ENCODE measurements at regions not wholly inside any gene's neighbourhood (a gene's known extent, or its start where the extent isn't known, plus 50 kb on each side); places are given as distances from the start of the nearest gene placed in this dataset.
A peak's percentile ranks its signal among the peaks of the same experiment; 100 is the strongest.

DNA sequence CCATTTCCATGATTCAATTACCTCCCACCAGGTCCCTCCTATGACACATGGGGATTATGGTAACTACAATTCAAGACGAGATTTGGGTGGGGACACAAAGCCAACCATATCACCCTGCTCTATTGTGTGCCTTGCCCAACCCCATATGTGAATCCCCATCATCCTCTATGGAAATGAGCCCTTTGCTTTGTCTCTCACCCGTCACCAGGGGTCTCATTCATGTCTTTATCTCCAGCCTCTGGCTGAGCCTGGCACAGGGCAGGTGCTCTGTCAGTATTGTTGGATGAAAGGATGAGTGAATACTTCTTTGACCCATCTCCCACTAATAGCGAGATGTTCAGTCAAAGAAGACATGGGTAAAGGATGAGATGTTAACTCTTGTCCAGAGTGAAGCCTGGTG is 116.6 kb upstream of the LGALSL start:
- DNase-seq (ENCODE audit: low read depth), result no peak

DNA sequence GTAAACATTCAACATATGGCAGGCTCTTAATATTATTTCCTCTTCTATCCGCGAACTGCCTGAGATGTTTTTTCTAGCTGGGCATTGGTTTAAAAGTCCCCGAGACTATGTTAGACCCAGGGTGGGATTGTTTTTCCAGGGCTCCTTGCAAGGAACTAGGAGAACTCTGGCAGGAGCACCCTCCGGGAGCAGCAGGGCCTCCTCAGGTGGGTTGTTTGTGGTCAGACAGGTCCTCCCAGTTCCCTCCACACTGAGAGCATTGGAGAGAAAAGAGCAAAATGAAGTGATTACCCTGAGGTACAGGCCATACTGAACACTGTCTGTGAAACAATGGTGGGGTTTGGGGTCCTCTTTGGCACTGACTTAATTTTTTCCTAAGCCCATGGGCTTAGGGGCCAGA is 115.9 kb upstream of the LGALSL start:
- no peak for DNase-seq (ENCODE audit: low read depth)

DNA sequence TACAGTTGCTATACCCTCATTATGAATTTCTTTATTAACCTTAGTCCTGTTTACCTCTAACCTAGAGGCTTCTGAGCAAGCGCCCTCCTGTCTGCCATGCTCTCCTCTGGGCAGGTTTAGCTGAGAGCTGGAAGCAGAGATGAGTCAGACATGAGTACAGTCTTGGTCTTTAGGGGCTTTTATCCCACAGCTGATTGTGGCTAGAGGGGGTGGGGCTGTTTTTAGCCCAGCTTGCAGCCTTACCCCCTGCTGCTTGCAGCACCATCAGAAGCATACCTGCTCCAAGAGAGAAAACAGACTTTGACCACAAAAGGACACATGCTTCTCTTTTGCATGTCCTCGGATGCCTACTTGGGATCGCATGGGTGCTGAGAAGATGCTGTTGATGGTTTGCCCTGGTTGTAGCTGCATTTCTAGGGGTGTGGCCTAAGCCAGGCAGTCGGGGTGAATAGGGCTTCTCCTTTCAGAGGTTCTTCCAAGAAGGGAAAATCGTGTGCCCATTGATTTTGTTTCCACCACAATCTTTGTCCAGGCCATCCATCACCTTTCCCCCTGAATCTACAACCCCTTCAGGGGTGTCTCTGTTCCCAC is 115.0 kb upstream of the LGALSL start:
- peak; percentile 35 for DNase-seq (ENCODE audit: low read depth)

- DNase-seq (ENCODE audit: low read depth), result no peak
Observed at GRCh38 chr2:64341461-64341860, 112.5 kb upstream of the LGALSL start.

DNA sequence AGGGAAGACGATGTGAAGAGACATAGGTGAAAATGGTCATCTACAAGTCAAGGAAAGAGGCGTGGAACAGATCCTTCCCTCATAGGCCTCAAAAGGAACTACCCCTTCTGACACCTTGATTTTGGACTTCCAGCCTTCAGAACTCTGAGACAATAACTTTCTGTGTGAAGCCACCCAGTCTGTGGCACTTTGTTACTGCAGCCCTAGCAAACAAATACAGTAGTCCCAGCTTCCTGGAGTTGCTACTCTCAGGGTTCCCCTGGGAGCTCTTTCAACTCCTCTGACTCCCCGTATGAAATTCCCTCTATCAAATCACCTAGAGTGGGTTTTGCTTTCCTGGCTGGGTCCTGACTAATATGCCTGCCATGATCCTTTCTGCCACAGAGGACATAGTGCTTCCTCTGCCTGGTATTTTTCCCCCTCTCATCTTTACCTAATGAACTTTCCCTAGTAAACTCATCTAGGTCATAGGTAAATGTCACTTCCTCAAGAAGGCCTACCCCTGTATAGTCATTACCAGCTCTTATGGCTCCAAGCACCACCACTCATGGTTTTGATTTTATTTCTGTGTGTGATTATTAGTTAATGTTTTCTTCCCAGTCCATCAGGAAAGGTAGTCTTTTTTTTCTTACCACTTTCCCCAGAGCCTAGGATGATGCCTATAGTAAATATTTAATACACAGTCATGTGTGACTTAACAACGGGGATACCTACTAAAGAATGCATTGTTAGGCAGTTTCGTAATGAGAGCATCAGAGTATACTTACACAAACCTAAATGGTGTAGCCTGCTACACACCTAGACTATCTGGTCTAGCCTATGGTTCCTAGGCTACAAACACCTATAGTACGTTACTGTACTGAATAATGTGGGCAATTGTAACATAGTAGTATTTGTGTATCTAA is 111.5 kb upstream of the LGALSL start:
- no peak for DNase-seq (ENCODE audit: low read depth)

GRCh38 chr2:64344999-64345576 is 108.9 kb upstream of the LGALSL start:
- no peak for DNase-seq (ENCODE audit: low read depth)

- no peak for DNase-seq (ENCODE audit: low read depth)
Observed at GRCh38 chr2:64345998-64346397, 108.0 kb upstream of the LGALSL start.

DNA sequence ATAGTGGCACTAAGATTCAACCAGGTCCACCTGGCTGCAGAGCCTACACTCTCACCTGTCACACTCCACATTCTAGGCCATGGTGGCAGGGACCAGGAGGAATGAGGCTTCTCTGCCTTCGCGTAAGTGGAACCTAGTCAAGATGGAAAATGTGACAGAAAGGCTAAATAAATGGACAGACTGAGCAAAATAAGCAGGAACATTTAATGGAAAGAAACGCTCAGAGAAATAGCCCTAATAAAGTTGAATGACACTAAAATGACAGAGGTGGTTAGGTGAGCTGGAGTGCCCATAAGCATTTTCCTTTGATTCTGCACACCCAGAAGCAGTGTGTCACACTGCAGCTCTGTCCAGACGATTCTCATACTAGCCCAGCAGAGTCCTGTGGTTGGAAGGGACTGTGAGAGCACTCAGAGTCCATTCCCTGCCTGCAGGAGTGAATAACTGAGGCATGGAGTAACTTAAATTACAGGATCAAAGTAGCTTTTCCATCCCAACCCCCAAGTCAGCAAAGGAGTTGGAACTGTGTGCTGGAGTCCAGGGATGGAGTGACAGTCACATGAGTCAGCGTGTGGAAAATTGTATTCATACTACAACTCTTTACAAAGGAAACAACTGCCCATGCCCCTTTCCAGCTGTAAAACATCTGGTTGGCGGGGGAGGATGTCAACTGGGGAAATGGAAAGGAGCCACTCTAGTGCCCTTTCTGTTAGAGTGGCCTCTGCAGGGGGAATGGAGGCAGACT is 105.4 kb upstream of the LGALSL start:
- no peak for DNase-seq (ENCODE audit: low read depth)

DNA sequence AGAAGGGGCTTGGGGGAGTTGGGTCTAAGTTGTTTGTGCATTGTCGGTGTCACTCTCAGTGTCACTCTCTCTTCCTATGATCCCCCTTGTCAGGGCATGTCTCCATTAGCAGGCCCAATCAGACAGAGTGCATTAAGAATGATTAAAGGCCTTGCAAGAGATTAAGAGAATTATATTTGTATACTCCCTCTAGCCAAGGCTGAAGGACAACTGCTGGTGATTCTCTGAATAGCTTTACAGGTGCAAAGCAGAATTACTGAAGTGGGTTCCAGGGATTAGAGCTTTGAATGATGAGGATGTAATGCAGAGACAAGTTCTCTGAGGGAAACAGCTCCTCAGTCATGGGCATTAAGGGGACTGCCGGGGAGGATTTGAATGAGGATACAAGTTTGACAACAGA is 104.8 kb upstream of the LGALSL start:
- DNase-seq (ENCODE audit: low read depth), result no peak

GRCh38 chr2:64350996-64351395 is 103.0 kb upstream of the LGALSL start:
- no peak for DNase-seq (ENCODE audit: low read depth)

DNA sequence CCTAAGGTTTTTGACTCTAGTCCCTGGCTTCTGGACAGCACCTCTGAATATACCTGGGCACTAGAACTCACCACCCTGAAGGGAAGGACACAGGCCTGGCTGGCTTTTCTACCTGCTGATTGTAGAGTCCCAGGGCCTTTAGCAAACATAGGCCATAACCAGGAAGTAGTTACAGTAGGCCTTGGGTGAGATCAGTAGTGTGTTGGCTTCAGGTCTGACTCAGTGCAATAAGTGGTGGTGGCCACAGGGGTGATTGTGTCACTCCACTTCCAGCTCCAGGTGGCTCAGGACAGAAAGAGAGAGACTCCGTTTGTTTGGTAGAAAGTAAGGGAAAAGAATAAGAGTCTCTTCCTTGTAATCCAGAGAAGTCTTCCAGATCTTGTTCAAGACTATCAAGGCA is 101.7 kb upstream of the LGALSL start:
- DNase-seq (ENCODE audit: low read depth), result no peak

DNA sequence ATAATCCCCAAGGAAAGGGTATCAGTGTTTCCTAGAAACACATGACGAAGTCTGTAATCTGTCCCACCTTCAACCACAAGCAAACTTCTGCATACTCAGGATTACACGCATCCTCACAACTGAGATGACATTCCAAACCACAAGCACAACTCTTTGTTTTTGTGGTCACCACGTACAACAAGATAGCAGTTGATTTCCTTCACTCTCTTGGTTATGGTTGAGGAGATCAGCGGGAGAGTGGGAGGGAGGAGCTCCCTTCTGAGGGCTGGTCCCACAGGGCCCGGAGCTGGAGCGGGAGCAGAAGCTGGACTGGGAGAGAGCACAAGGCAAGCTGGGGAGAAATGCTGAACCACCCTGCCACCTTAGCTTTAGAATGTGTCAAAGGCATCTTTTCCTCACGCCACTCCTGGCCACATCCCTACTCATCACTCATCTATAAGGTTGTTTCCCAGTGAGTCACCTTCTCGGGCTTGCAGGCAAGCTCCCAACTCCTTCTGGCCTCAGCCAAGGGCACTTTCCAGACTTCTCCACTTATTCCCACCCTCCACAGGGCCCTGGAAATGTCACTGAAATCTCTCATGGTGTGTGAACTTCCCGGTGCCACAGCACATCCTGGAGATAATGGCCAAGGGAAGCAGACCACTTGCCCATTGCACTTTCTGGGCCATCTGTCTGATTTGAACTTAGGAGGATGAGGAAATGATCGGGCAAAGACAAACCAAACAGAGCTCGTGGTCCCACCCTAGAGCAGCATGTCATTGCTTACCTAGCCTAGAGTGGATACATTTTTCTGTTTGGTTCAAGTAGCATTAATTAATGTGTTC is 98.9 kb upstream of the LGALSL start:
- DNase-seq (ENCODE audit: low read depth), result peak; percentile 68

GRCh38 chr2:64356906-64357305 is 97.1 kb upstream of the LGALSL start:
- DNase-seq (ENCODE audit: low read depth), result no peak

DNA sequence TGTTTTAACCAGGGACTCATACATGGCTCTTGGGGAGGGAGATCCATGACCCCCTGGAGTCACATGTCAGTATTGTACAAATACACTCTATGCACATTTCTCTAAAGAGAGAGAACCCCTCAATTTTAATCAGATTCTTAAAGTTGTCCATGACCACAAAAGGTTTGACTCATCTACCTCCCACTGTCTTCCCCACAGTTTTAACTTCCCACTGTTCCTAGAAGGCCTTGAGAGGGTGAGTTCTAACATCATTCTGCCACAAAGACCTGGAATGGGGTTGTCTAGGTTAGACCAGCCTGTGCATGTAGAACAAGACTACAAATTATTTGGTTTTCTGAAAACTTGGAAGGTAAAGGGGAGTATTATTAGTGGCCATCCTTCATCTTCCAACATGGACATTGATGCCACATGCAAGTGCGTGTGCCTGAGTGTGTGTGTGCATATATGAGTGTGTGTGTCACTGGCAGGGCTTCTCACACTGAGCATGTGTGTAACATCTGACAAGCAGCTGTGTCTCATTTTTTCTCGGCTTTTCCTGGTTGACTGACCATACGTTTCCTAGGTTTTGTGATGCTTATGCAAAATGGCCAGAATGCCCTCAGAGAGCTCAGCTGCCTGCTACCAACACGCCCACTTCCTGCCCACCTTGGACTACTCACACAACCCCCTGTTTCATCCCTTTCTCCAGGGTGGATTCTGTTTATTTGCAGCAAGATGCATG is 94.6 kb upstream of the LGALSL start:
- peak; percentile 34 for DNase-seq (ENCODE audit: low read depth)

DNA sequence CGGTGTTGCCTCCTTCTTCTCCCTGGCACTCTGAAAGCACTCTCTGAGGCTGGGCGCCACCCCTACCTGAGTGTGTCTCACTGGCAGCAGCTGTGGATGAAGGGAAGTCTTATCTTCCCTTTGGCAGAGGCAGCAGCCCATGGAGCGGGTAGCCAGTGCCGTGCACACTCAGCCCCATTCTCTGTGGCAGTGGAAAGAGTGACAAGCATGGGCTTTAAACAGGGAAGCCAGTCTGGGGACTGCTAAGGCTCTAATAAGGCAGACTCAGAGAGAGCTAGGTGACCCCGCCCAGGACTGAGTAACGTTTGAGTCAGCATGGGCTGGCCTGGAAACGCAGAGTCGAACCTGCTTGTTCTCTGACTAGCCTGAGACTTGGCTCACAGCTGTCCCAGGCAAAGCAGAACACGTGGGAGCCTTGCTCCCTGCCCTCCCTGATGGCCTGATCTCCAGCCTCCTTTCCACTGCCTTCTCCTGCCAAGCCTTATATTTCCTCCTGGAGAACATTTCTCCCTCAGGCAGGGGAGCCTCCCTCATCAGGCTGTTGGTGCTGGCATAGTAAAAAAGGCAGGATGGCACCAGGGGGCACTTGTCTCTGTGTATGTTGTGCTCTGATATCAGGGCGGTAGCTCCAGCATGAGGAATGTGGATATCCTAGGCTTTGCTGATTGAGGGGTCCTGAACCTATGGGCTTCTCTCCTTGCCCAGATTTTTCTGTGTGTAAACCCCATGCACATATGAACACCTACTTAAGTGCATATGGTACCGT is 93.9 kb upstream of the LGALSL start:
- peak; percentile 93 for DNase-seq (ENCODE audit: low read depth)

DNA sequence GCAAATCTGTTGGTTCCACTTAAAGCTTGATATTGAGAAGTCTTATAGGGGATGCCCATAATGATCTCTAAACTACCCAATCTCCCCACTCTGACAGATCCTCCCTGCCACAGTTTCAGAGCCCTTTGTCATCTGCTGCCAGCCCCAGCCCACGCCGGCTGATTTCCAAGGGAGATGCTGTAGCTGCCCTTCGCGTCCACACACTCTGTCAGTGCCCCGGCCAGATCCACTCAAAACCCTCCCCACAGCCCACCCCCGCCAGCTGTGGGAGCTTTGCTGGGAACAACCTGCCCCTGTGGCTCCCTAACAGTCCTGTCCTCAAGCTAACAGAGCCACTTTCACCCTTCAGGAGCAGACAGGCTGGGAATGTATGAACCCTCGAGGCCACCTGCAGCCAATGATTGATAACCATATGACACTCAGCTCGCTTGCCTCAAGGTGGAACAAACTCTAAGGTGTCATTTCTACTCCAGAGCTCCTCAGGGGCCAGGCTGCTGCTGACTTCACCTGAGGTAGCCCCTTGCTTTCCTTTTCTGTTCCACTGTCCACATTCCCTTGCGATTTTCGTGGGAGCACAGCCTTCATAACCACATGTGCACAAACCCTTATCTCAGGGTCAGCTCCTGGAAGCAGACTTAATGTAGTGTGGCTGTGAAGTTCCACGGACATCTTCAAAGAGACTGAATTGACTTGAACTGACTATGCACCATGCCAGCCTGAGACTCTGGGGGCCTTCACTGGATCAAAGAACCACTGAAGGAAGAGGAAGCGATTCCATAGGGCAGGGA is 92.6 kb upstream of the LGALSL start:
- no peak for DNase-seq (ENCODE audit: low read depth)

DNA sequence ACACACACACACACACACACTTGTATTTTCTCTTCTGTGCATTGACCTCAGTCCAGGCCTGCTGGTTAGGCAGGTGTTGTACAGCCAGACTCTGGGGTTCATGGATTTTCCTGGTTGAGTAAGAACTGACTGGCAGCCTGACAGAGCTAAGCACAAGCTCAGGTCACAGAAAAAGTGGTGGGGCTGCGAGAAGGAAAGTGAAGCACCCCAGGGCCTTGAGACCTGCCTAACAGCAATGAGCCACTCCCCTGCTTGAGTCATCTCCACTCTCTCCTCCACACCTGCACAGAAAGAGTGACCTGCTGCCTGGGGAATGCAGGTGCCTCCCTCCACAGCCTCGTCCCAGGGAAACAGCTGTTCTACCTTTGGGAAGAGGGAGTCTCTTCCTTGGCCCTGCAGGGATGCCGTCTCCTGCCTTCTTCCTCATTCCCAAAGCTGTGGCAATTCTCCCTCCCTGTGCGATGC is 91.4 kb upstream of the LGALSL start:
- DNase-seq (ENCODE audit: low read depth), result no peak

- DNase-seq (ENCODE audit: low read depth), result no peak
Observed at GRCh38 chr2:64363140-64363539, 90.8 kb upstream of the LGALSL start.

DNA sequence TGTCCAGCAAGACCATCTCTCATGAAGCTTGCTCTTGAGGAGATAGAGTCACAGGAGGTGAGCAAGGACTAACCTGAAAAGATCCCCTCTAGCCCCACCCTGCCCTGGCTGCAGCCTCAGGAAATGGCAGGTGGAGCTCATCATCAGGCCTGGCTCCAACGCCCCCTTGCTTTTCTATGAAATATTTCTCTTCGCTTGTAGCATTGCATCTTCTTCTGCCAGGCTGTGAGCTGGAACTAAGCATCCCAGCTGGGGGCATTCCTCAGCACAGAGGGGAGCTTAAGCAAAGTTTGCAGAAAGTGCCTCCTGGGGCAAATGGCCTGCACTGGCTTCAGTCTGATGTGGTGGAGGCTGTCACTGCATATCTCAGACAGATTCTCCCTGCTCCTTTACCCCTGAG is 90.1 kb upstream of the LGALSL start:
- no peak for DNase-seq (ENCODE audit: low read depth)

All from LHCN-M2 (cell line).